ENCODE measurements at regions not wholly inside any gene's neighbourhood (a gene's known extent, or its start where the extent isn't known, plus 50 kb on each side); places are given as distances from the start of the nearest gene placed in this dataset.

GRCh38 chr10:111203615-111204014 lies 126.8 kb downstream of the ADRA2A start:
- DNase-seq, result no peak

GRCh38 chr10:111204838-111205237 lies 128.0 kb downstream of the ADRA2A start:
- DNase-seq, result no peak

GRCh38 chr10:111206521-111206920 lies 129.7 kb downstream of the ADRA2A start:
- no peak for DNase-seq

GRCh38 chr10:111207500-111207899 lies 130.7 kb downstream of the ADRA2A start:
- DNase-seq, result no peak

- no peak for DNase-seq
These were observed 132.1 kb downstream of the ADRA2A start for GRCh38 chr10:111208951-111209350.

GRCh38 chr10:111209692-111210091 lies 132.9 kb downstream of the ADRA2A start:
- DNase-seq, result no peak

GRCh38 chr10:111211241-111211640 lies 134.4 kb downstream of the ADRA2A start:
- DNase-seq, result no peak

- no peak for DNase-seq
These were observed 134.9 kb downstream of the ADRA2A start for GRCh38 chr10:111211706-111212105.

- no peak for DNase-seq
These were observed 145.1 kb downstream of the ADRA2A start for GRCh38 chr10:111221682-111222480.

GRCh38 chr10:111222961-111223360 lies 146.1 kb downstream of the ADRA2A start:
- no peak for DNase-seq

- DNase-seq, result no peak
These were observed 154.9 kb downstream of the ADRA2A start for GRCh38 chr10:111231779-111232178.

GRCh38 chr10:111233439-111233838 lies 156.6 kb downstream of the ADRA2A start:
- DNase-seq, result no peak

- no peak for DNase-seq
These were observed 157.5 kb downstream of the ADRA2A start for GRCh38 chr10:111234234-111234913.

GRCh38 chr10:111234914-111235302 lies 158.1 kb downstream of the ADRA2A start:
- no peak for DNase-seq

- no peak for DNase-seq
These were observed 163.5 kb downstream of the ADRA2A start for GRCh38 chr10:111240348-111240747.

- no peak for DNase-seq
These were observed 166.3 kb downstream of the ADRA2A start for GRCh38 chr10:111243126-111243525.

- DNase-seq, result no peak
These were observed 169.3 kb downstream of the ADRA2A start for GRCh38 chr10:111246136-111246535.

GRCh38 chr10:111246814-111247452 lies 170.1 kb downstream of the ADRA2A start:
- no peak for DNase-seq

- DNase-seq, result no peak
These were observed 171.1 kb downstream of the ADRA2A start for GRCh38 chr10:111247781-111248389.

- DNase-seq, result no peak
These were observed 173.1 kb downstream of the ADRA2A start for GRCh38 chr10:111249925-111250324.

- DNase-seq, result no peak
These were observed 184.3 kb downstream of the ADRA2A start for GRCh38 chr10:111261081-111261615.

- DNase-seq, result no peak
These were observed 188.5 kb downstream of the ADRA2A start for GRCh38 chr10:111265341-111265740.

GRCh38 chr10:111266165-111266564 lies 189.3 kb downstream of the ADRA2A start:
- no peak for DNase-seq

All from femur (tissue), 1 donor.